DOHH2 (cell line): ENCODE measurements at regions not wholly inside any gene's neighbourhood (a gene's known extent, or its start where the extent isn't known, plus 50 kb on each side); places are given as distances from the start of the nearest gene placed in this dataset.

Source experiments
- H3F3A ChIP-seq: fragments of 200-600 bp; sonication (generic), shearing (Covaris generic); 2 replicates; pipeline ENCODE4 v1.6.0; 2016; ENCODE audit warnings: antibody characterized with exemption, mild to moderate bottlenecking; ENCODE audit not compliant: control insufficient read depth, insufficient read depth
- H3K27ac ChIP-seq: fragments of 200-600 bp; sonication (generic); 2 replicates; pipeline ENCODE4 v1.5.1; 2014; ENCODE audit warnings: low read depth, mild to moderate bottlenecking, low read length, moderate library complexity
- H3K27me3 ChIP-seq: fragments of 200-600 bp; sonication (generic); 2 replicates; pipeline ENCODE4 v1.6.1; 2014; ENCODE audit warnings: mild to moderate bottlenecking, low read length, mixed read lengths; ENCODE audit not compliant: control insufficient read depth
- H3K36me3 ChIP-seq: fragments of 200-600 bp; sonication (generic); 2 replicates; pipeline ENCODE4 v1.6.1; 2014; ENCODE audit warnings: mild to moderate bottlenecking, low read length, moderate library complexity, mixed read lengths; ENCODE audit not compliant: control insufficient read depth
- H3K4me1 ChIP-seq: fragments of 200-600 bp; sonication (generic); 2 replicates; pipeline ENCODE4 v1.6.1; 2014; ENCODE audit warnings: mild to moderate bottlenecking, low read length, mixed read lengths; ENCODE audit not compliant: control insufficient read depth
- H3K4me2 ChIP-seq: fragments of 200-600 bp; sonication (generic); 2 replicates; pipeline ENCODE4 v1.6.0; 2014; ENCODE audit warnings: mild to moderate bottlenecking, low read length, moderate library complexity
- H3K4me3 ChIP-seq: fragments of 200-600 bp; sonication (generic); 2 replicates; pipeline ENCODE4 v1.5.1; 2014; ENCODE audit warnings: mild to moderate bottlenecking, low read length, mixed read lengths
- H3K79me2 ChIP-seq: fragments of 200-600 bp; sonication (generic); 2 replicates; pipeline ENCODE4 v1.6.1; 2014; ENCODE audit warnings: mild to moderate bottlenecking, low read length, mixed read lengths; ENCODE audit not compliant: control insufficient read depth
- H3K9me2 ChIP-seq: fragments of 200-600 bp; sonication (generic); replicated peaks from 2 replicates; pipeline ENCODE4 v1.6.1; 2014; ENCODE audit warnings: mild to moderate bottlenecking, low read length, mixed read lengths; ENCODE audit not compliant: control insufficient read depth
- H3K9me3 ChIP-seq: fragments of 200-600 bp; sonication (generic); 2 replicates; pipeline ENCODE4 v1.6.1; 2014; ENCODE audit warnings: antibody characterized with exemption, low read length, mixed read lengths; ENCODE audit not compliant: control insufficient read depth, insufficient read depth
- H4K20me1 ChIP-seq: fragments of 200-600 bp; sonication (generic); 2 replicates; pipeline ENCODE4 v1.6.0; 2014; ENCODE audit warnings: low read depth, mild to moderate bottlenecking, antibody characterized with exemption, low read length, moderate library complexity; ENCODE audit not compliant: control insufficient read depth, insufficient read depth
- CTCF ChIP-seq: fragments of 200-600 bp; sonication (generic); IDR thresholded peaks from one replicate; pipeline ENCODE4 v1.5.1; 2014; ENCODE audit warnings: antibody characterized with exemption, mild to moderate bottlenecking, low read depth, low read length; ENCODE audit not compliant: poor library complexity, severe bottlenecking
- EZH2phosphoT487 ChIP-seq: fragments of 200-600 bp; sonication (generic); IDR thresholded peaks from 2 replicates; pipeline ENCODE4 v1.6.1; 2017; ENCODE audit warnings: borderline replicate concordance, mild to moderate bottlenecking, antibody characterized with exemption, low read length, moderate library complexity, mixed read lengths

- H3K4me1 ChIP-seq: peaks cover 9% of the 10 kb centered on the region
- H3K27me3 ChIP-seq: no peaks in the 10 kb centered on the region
- TF ChIP-seq EZH2phosphoT487 (no peak), CTCF (no peak)
- no peaks in the 10 kb centered on the region for H3K9me2 ChIP-seq
- no peak overlapping the region for H3K4me3 ChIP-seq
- H3K36me3 ChIP-seq: no peaks in the 10 kb centered on the region
- H3K4me2 ChIP-seq: no peak overlapping the region
- H3F3A ChIP-seq: no peaks in the 10 kb centered on the region
- H3K9me3 ChIP-seq: no peaks in the 10 kb centered on the region
- H4K20me1 ChIP-seq: no peaks in the 10 kb centered on the region
- no peak overlapping the region for H3K27ac ChIP-seq
- H3K79me2 ChIP-seq: no peaks in the 10 kb centered on the region
Measured at GRCh38 chr2:57698392-57698791, 348.2 kb upstream of the VRK2 start.

GRCh38 chr2:57698935-57699449 lies 347.6 kb upstream of the VRK2 start:
- Histone ChIP-seq H3F3A (no peaks in the 10 kb centered on the region), H3K27ac (no peak overlapping the region), H3K4me3 (no peak overlapping the region), H3K36me3 (no peaks in the 10 kb centered on the region), H3K4me1 (peaks cover 9% of the 10 kb centered on the region), H3K9me2 (no peaks in the 10 kb centered on the region), H3K9me3 (no peaks in the 10 kb centered on the region), H4K20me1 (no peaks in the 10 kb centered on the region), H3K79me2 (no peaks in the 10 kb centered on the region), H3K27me3 (no peaks in the 10 kb centered on the region), H3K4me2 (no peak overlapping the region)
- no peak for TF ChIP-seq CTCF
- no peak for TF ChIP-seq EZH2phosphoT487

GRCh38 chr2:57701391-57701791 lies 345.2 kb upstream of the VRK2 start:
- Histone ChIP-seq H3K4me2 (no peak overlapping the region), H3K27me3 (no peaks in the 10 kb centered on the region), H3F3A (no peaks in the 10 kb centered on the region), H3K27ac (no peak overlapping the region), H3K4me1 (peaks cover 9% of the 10 kb centered on the region), H3K36me3 (no peaks in the 10 kb centered on the region), H3K4me3 (no peak overlapping the region), H4K20me1 (no peaks in the 10 kb centered on the region), H3K9me3 (no peaks in the 10 kb centered on the region), H3K79me2 (no peaks in the 10 kb centered on the region), H3K9me2 (no peaks in the 10 kb centered on the region)
- TF ChIP-seq CTCF (no peak), EZH2phosphoT487 (no peak)
